T-cell (primary cell): ENCODE measurements at regions not wholly inside any gene's neighbourhood (a gene's known extent, or its start where the extent isn't known, plus 50 kb on each side); places are given as distances from the start of the nearest gene placed in this dataset.

Source experiments
- ATAC-seq, 4 experiments: fragments of 200-7000 bp in 3 of 4; fragments of 150-1000 bp in 1 of 4; cut with Tn5 transposase; replicated peaks in 1 of 4; 1 replicate in 3 of 4; 2 replicates in 1 of 4; pipeline ENCODE4 v1.10.0; 2021; ENCODE audit warnings: moderate library complexity in 3 of 4, mild to moderate bottlenecking in 2 of 4, moderate number of reproducible peaks in 1 of 4
- CTCF ChIA-PET, 2 donors: fragments of 300-600 bp; sonication (Branson Sonifier 250); formaldehyde crosslinking; loops; one replicate each; lab custom pipeline; 2022; ENCODE audit warnings: antibody characterized with exemption in 2 of 2; lab: Charles Lee
- POLR2A ChIA-PET, 2 donors: fragments of 300-600 bp; sonication (Branson Sonifier 250); formaldehyde crosslinking; loops; one replicate each; lab custom pipeline; 2022; ENCODE audit warnings: antibody characterized with exemption in 2 of 2; lab: Charles Lee
- DNase-seq, 35 experiments: peaks; one replicate each; pipeline versions ENCODE4 v3.0.0 to v3.0.0-alpha.2; 2013 to 2023
- H3K27ac ChIP-seq: one replicate; pipeline ENCODE4 v1.5.1; 2013; ENCODE audit warnings: low read length
- H3K27me3 ChIP-seq, 2 experiments: replicated peaks in 1 of 2; 1 replicate in 1 of 2; 2 replicates in 1 of 2; pipeline versions ENCODE4 v1.6.1 to v1.7.0; 2013; ENCODE audit warnings: low read length in 1 of 2, mixed read lengths in 1 of 2; ENCODE audit not compliant: control insufficient read depth in 2 of 2, insufficient read depth in 2 of 2; ENCODE audit errors: extremely low read depth in 1 of 2
- H3K36me3 ChIP-seq, 2 donors: 1 replicate in 1 of 2; 2 replicates in 1 of 2; pipeline versions ENCODE4 v1.6.1 to v1.7.0; 2013; ENCODE audit warnings: low read length in 1 of 2; ENCODE audit not compliant: control insufficient read depth in 2 of 2, insufficient read depth in 1 of 2; ENCODE audit errors: extremely low read depth in 1 of 2
- H3K4me1 ChIP-seq, 2 experiments: 1 replicate in 1 of 2; 2 replicates in 1 of 2; pipeline versions ENCODE4 v1.6.1 to v1.7.0; 2013; ENCODE audit warnings: low read length in 2 of 2, mixed read lengths in 1 of 2; ENCODE audit not compliant: insufficient read depth in 2 of 2, control insufficient read depth in 1 of 2; ENCODE audit errors: extremely low read depth in 1 of 2
- H3K4me3 ChIP-seq, 2 donors: 1 replicate in 1 of 2; 2 replicates in 1 of 2; pipeline versions ENCODE4 v1.5.1 to v1.7.0; 2013; ENCODE audit warnings: mild to moderate bottlenecking in 2 of 2, low read length in 1 of 2, moderate library complexity in 1 of 2; ENCODE audit not compliant: control insufficient read depth in 1 of 2; ENCODE audit errors: extremely low read depth in 1 of 2
- H3K9me3 ChIP-seq: 2 replicates; pipeline ENCODE4 v1.7.0; 2013
- H3K27ac Mint-ChIP-seq, 2 donors: one replicate each; pipeline ENCODE4 v1.8.0; 2020 to 2021; ENCODE audit warnings: mild to moderate bottlenecking in 2 of 2, mixed read lengths in 2 of 2
- H3K27me3 Mint-ChIP-seq, 2 donors: one replicate each; pipeline ENCODE4 v1.8.0; 2021 to 2022; ENCODE audit warnings: mixed read lengths in 2 of 2
- H3K36me3 Mint-ChIP-seq: one replicate; pipeline ENCODE4 v1.8.0; 2021; ENCODE audit warnings: mixed read lengths
- H3K4me1 Mint-ChIP-seq, 3 donors: one replicate each; pipeline ENCODE4 v1.8.0; 2020 to 2022; ENCODE audit warnings: mixed read lengths in 3 of 3, mild to moderate bottlenecking in 1 of 3
- H3K4me3 Mint-ChIP-seq, 3 donors: one replicate each; pipeline ENCODE4 v1.8.0; 2020 to 2022; ENCODE audit warnings: mild to moderate bottlenecking in 3 of 3, mixed read lengths in 3 of 3, moderate library complexity in 3 of 3
- H3K9me3 Mint-ChIP-seq, 3 donors: one replicate each; pipeline ENCODE4 v1.8.0; 2020 to 2022; ENCODE audit warnings: mixed read lengths in 3 of 3
- WGBS: methylation state at CpG from one replicate; pipeline ENCODE4 v1.1.5; 2013; ENCODE audit warnings: missing lambda C conversion rate; ENCODE audit not compliant: insufficient coverage; 5-methylcytosine and 5-hydroxymethylcytosine counted together

GRCh38 chr1:72704841-72705477, 422.6 kb upstream of the NEGR1 start:
- no peaks in the 10 kb centered on the region for H3K4me1 Mint-ChIP-seq
- DNase-seq (no peak), ATAC-seq (no peak)
- no peak overlapping the region for H3K4me3 ChIP-seq
- H3K27ac Mint-ChIP-seq: no peak overlapping the region
- ChIA-PET POLR2A (no interaction called here), CTCF (interaction anchor here in 1 of 2 donors (0.7 kb wide), 1 partner anchor 11 kb away, joined by 6 read pairs; no protein-coding TSS in a partner anchor)
- peaks cover 5 to 17% (median 11%) of the 10 kb centered on the region in 3 donors for H3K9me3 Mint-ChIP-seq
- H3K27me3 ChIP-seq: no peaks in the 10 kb centered on the region
- H3K9me3 ChIP-seq: no peaks in the 10 kb centered on the region
- no peak overlapping the region for H3K4me3 Mint-ChIP-seq
- H3K4me1 ChIP-seq: no peaks in the 10 kb centered on the region
- no CpG with 5 or more reads among the region's 3 CpGs for WGBS
- no peaks in the 10 kb centered on the region for H3K36me3 ChIP-seq
- no peaks in the 10 kb centered on the region for H3K36me3 Mint-ChIP-seq
- no peaks in the 10 kb centered on the region for H3K27me3 Mint-ChIP-seq
- no peak overlapping the region for H3K27ac ChIP-seq

GRCh38 chr1:72697410-72697809, 415.1 kb upstream of the NEGR1 start:
- WGBS: 40% methylated on average over 1 of the region's 2 CpGs

GRCh38 chr1:72693899-72694298, 411.6 kb upstream of the NEGR1 start:
- WGBS: 100% methylated on average over 1 of the region's 1 CpG

More at GRCh38 chr1:72697410-72697809, 415.1 kb upstream of the NEGR1 start:
- H3K4me1 Mint-ChIP-seq: no peaks in the 10 kb centered on the region
- ATAC-seq: no peak
- no peaks in the 10 kb centered on the region for H3K36me3 Mint-ChIP-seq
- Histone ChIP-seq H3K4me3 (no peak overlapping the region), H3K36me3 (no peaks in the 10 kb centered on the region), H3K4me1 (no peaks in the 10 kb centered on the region), H3K9me3 (no peaks in the 10 kb centered on the region), H3K27ac (no peak overlapping the region), H3K27me3 (no peaks in the 10 kb centered on the region)
- ChIA-PET CTCF (no interaction called here), POLR2A (no interaction called here)
- H3K27me3 Mint-ChIP-seq: no peaks in the 10 kb centered on the region
- no peak overlapping the region for H3K4me3 Mint-ChIP-seq
- no peak for DNase-seq
- no peak overlapping the region for H3K27ac Mint-ChIP-seq
- H3K9me3 Mint-ChIP-seq: peaks cover 13 to 36% (median 17%) of the 10 kb centered on the region in 3 donors

GRCh38 chr1:72693376-72693775, 411.0 kb upstream of the NEGR1 start:
- Histone ChIP-seq H3K4me1 (no peaks in the 10 kb centered on the region), H3K27me3 (no peaks in the 10 kb centered on the region), H3K9me3 (no peaks in the 10 kb centered on the region), H3K27ac (no peak overlapping the region), H3K4me3 (no peak overlapping the region), H3K36me3 (no peaks in the 10 kb centered on the region)
- CTCF ChIA-PET: no interaction called here
- 58% methylated on average over 2 of the region's 2 CpGs for WGBS
- Mint-ChIP-seq H3K27me3 (no peaks in the 10 kb centered on the region), H3K4me1 (no peaks in the 10 kb centered on the region), H3K9me3 (peaks cover 13 to 36% (median 17%) of the 10 kb centered on the region in 3 donors), H3K36me3 (no peaks in the 10 kb centered on the region), H3K27ac (no peak overlapping the region), H3K4me3 (no peak overlapping the region)
- no peak for DNase-seq
- POLR2A ChIA-PET: no interaction called here
- no peak for ATAC-seq

More at GRCh38 chr1:72693899-72694298, 411.6 kb upstream of the NEGR1 start:
- ATAC-seq (no peak), DNase-seq (no peak)
- H3K9me3 Mint-ChIP-seq: peaks cover 13 to 34% (median 17%) of the 10 kb centered on the region in 3 donors
- ChIA-PET POLR2A (no interaction called here), CTCF (no interaction called here)
- no peak overlapping the region for H3K27ac Mint-ChIP-seq
- Histone ChIP-seq H3K36me3 (no peaks in the 10 kb centered on the region), H3K4me1 (no peaks in the 10 kb centered on the region), H3K27ac (no peak overlapping the region), H3K4me3 (no peak overlapping the region), H3K27me3 (no peaks in the 10 kb centered on the region), H3K9me3 (no peaks in the 10 kb centered on the region)
- H3K4me1 Mint-ChIP-seq: no peaks in the 10 kb centered on the region
- H3K4me3 Mint-ChIP-seq: no peak overlapping the region
- H3K27me3 Mint-ChIP-seq: no peaks in the 10 kb centered on the region
- H3K36me3 Mint-ChIP-seq: no peaks in the 10 kb centered on the region

GRCh38 chr1:72690871-72691270, 408.5 kb upstream of the NEGR1 start:
- peaks cover 10 to 39% (median 23%) of the 10 kb centered on the region in 3 donors for H3K9me3 Mint-ChIP-seq
- H3K4me3 Mint-ChIP-seq: no peak overlapping the region
- no peaks in the 10 kb centered on the region for H3K4me1 ChIP-seq
- no peaks in the 10 kb centered on the region for H3K4me1 Mint-ChIP-seq
- H3K27ac ChIP-seq: no peak overlapping the region
- no peak overlapping the region for H3K4me3 ChIP-seq
- no peak for ATAC-seq
- H3K27me3 Mint-ChIP-seq: no peaks in the 10 kb centered on the region
- no peaks in the 10 kb centered on the region for H3K9me3 ChIP-seq
- H3K36me3 ChIP-seq: no peaks in the 10 kb centered on the region
- no peak overlapping the region for H3K27ac Mint-ChIP-seq
- CTCF ChIA-PET: no interaction called here
- no peaks in the 10 kb centered on the region for H3K27me3 ChIP-seq
- H3K36me3 Mint-ChIP-seq: no peaks in the 10 kb centered on the region
- POLR2A ChIA-PET: no interaction called here
- DNase-seq: no peak

- no peak for DNase-seq
- Mint-ChIP-seq H3K27me3 (no peaks in the 10 kb centered on the region), H3K27ac (no peak overlapping the region), H3K36me3 (no peaks in the 10 kb centered on the region), H3K9me3 (peaks cover 2 to 16% (median 4%) of the 10 kb centered on the region in 3 donors), H3K4me1 (no peaks in the 10 kb centered on the region), H3K4me3 (no peak overlapping the region)
- no peak overlapping the region for H3K27ac ChIP-seq
- CTCF ChIA-PET: no interaction called here
- H3K4me3 ChIP-seq: no peak overlapping the region
- H3K27me3 ChIP-seq: no peaks in the 10 kb centered on the region
- H3K9me3 ChIP-seq: no peaks in the 10 kb centered on the region
- no peaks in the 10 kb centered on the region for H3K4me1 ChIP-seq
- ATAC-seq: no peak
- WGBS: 60% methylated on average over 3 of the region's 4 CpGs
- no peaks in the 10 kb centered on the region for H3K36me3 ChIP-seq
- POLR2A ChIA-PET: no interaction called here
Measured at GRCh38 chr1:72678683-72679082, 396.3 kb upstream of the NEGR1 start.

GRCh38 chr1:72670902-72671301, 388.6 kb upstream of the NEGR1 start:
- DNase-seq (no peak), ATAC-seq (no peak)
- no peaks in the 10 kb centered on the region for H3K27me3 ChIP-seq
- POLR2A ChIA-PET: no interaction called here
- Mint-ChIP-seq H3K4me3 (no peak overlapping the region), H3K27me3 (no peaks in the 10 kb centered on the region), H3K9me3 (peaks cover 0 to 3% (median 0%) of the 10 kb centered on the region in 3 donors), H3K27ac (no peak overlapping the region), H3K4me1 (no peaks in the 10 kb centered on the region), H3K36me3 (no peaks in the 10 kb centered on the region)
- H3K4me1 ChIP-seq: no peaks in the 10 kb centered on the region
- CTCF ChIA-PET: no interaction called here
- H3K9me3 ChIP-seq: no peaks in the 10 kb centered on the region
- H3K4me3 ChIP-seq: no peak overlapping the region
- no peaks in the 10 kb centered on the region for H3K36me3 ChIP-seq
- H3K27ac ChIP-seq: no peak overlapping the region
- WGBS: no CpG with 5 or more reads among the region's 2 CpGs
